GM04503 (cell line): ENCODE measurements at regions not wholly inside any gene's neighbourhood (a gene's known extent, or its start where the extent isn't known, plus 50 kb on each side); places are given as distances from the start of the nearest gene placed in this dataset.
A peak's percentile ranks its signal among the peaks of the same experiment; 100 is the strongest.

Experiments used
- DNase-seq: peaks from one replicate; pipeline ENCODE4 v3.0.0-alpha.2; 2012; ENCODE audit warnings: low read depth

DNA sequence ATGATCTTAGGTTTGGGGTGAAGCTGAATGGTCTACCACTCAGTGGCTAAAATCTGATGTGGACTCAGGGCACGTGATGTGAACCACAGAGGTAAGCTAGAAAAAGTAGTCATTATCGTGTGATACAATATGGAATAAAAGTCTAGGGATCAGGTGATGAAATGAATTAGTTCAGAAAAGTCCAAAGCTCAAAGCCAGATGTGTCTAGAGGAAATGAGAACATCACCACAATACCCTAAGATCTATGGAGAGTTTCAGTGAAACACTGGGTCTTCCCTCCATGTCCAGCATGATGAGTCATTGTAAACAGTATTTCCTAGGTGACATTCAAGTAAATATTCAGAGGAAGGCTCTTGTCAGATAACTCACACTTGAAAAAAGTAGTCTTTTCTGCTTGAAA, 1257.4 kb upstream of the ZEB2 start:
- no peak for DNase-seq

- DNase-seq = no peak
Measured at GRCh38 chr2:145775591-145775990, 1255.7 kb upstream of the ZEB2 start.

GRCh38 chr2:145771525-145771924, 1251.6 kb upstream of the ZEB2 start:
- no peak for DNase-seq

DNA sequence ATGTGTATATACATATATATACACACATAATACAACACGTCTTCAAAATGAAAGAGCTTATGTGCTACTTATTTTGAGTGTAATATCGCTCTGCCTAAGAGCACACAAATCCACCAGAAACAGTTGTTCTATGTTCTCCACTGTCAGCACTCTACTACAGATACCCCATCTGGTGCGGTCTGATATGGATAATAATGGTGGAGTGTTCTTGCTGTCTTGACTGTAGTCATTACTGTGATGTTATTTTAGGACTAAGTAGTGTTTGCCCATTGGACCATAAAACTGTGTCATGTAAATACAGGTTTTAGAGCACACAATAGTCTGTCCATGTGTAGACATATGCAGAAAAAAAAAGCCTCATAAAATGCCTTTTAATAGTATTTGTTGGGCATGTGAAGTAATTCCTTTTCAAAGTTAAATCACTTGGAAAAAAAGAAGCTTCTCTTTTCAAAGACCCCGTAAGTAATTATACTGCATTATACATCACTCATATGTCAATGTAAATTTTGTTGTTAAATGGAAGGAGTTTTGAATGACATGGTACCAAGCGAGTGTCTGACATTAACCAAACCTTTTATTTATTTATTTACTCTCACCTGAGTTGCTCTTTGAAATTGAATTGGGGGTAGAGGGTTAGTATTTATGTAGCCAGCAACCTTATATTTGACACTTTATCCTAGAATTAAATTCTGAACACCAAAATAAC, 1249.2 kb upstream of the ZEB2 start:
- no peak for DNase-seq

DNA sequence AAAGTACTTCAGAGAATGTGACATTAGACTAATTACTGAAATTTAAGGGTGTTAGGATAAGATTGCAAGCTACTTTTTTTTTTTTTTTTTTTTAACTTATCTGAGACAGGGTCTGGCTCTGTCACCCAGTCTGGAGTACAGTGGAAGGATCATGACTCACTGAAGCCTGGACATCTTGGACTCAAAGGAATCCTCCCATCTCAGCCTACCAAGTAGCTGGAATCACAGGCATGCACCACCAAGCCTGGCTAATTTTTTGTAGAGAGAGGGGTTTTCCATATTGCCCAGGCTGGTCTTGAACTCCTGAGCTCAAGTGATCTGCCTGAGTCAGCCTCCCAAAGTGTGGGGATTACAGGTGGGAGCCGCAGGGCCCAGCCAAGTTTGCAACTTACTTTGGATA, 1246.0 kb upstream of the ZEB2 start:
- DNase-seq = no peak

DNA sequence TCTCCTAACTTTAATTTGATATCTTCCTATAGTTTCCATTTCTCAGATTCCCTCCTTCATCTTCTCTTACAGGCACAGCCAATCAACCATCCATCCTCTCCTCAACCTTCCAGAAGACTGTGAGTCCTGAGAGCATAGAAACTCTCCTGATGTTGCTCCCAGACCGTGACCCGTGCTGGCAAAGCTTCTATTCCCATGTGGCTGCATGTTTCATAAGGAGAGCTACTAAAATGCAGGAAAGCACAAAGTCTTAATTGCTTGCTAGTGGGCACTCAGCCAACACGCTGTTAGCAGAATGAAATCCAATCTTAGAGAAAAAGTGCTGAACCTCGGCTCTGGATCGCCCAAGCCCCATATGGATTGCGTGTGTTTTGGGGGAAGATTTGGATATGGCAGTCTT, 1244.7 kb upstream of the ZEB2 start:
- DNase-seq = no peak

- peak; percentile 73 for DNase-seq
Measured at GRCh38 chr2:145760781-145761649, 1241.1 kb upstream of the ZEB2 start.

DNA sequence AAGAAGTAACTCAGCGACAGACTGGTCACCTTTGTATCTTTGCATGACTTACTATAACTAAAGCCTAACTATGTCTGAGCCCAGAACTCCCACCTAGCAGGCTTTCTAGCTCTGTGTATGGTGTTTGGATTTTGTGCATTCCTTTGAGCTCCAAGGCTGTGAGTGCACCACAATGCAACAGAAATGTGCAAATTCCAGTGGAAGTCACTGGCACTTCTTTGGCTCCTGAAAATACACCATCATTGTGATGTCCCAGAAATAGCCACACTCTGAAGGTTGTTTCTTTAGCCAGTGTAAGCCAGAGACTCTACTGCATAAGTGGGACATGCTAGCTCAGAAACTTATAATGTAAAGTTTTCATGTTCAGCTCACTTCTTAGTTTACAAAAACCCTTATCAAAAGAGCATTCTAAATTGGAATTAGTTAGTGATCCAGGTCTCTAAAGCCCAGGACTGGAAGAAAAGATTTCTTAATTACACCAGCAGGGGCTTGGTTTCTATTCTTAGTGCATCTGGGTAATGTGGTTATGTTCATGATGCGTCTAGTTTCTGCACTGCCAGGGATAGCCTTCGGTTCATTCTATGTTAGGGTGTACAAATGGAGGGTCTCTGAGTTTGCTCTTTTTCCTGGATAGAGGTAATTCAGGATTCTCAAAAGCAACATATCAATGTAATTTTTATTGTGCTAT, 1239.5 kb upstream of the ZEB2 start:
- no peak for DNase-seq

DNA sequence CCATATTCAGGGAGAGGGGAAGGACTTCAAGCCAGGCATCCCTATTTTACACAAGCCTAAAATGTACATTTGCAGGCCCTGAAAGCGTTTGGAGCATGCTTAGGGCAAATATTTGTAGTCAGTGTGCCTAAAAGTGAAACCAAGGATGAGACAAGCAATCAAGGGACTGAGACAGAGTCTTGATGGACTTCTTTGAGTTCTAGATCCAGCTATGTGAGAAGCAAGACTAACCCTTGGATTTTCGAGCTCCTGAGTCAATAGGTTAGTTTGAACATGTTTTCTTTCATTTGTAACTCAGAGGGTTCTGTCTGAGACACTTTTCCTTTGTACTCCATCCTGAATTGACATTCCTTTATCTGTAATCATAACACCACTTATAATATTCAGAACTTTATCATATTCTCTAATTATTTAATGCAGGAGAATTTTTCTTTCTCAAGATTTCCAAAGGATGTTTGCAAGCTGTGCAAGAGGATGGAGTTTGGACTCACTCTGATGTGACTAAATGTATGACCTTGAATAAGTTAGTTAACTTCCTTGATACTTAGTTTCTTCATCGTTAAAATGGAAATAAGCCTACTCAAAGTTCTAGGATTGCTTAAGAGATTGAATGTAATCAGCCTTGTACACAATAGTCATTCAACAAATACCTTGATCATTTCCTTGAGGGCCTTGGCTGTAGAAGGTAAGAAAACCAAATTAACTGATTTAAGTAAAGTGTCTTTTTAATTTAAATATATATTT, 1237.8 kb upstream of the ZEB2 start:
- no peak for DNase-seq

- DNase-seq = no peak
Measured at GRCh38 chr2:145755019-145755837, 1235.3 kb upstream of the ZEB2 start.

GRCh38 chr2:145753966-145754365, 1234.0 kb upstream of the ZEB2 start:
- no peak for DNase-seq

GRCh38 chr2:145753041-145753608, 1233.2 kb upstream of the ZEB2 start:
- no peak for DNase-seq

- no peak for DNase-seq
Measured at GRCh38 chr2:145752091-145752806, 1232.3 kb upstream of the ZEB2 start.

DNA sequence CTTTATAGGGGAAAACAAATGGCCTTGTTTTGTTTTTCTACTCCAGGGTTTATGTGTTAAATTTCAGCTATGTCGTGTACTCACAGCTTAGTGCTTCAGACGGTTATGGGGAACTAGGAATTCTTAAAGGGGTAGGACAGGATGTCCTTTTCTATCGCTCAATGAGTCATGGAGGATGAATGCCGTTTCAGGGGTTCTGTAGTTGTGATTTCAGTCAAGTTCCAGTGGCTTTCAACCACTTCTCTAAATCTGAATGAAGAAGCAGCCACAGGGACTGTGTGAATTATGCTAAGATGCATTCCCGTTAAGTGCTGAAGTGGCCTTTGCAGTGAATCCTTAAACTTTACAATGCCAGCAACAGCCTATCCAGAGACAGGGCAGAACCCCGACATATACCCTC, 1231.7 kb upstream of the ZEB2 start:
- DNase-seq = no peak

DNA sequence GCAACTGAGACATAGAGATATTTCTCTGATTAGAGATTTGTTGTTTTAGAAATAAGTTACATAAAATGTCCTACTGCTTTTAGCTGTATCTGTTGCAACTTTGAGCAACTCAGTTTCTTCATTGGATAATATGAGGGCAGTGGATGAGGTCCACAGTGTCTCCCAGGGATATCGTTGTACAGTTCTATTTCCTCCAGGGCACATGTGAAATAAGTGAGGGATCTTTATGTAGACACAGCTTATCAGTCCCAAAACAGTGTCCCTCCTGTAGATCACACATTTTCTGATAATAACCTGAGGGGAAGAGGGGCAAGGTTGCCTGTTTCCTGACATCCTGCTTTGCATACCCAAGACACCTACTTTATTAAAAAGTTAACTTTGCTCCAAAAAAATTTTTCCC, 1231.2 kb upstream of the ZEB2 start:
- DNase-seq = no peak

- DNase-seq = no peak
Measured at GRCh38 chr2:145750612-145751011, 1230.7 kb upstream of the ZEB2 start.

DNA sequence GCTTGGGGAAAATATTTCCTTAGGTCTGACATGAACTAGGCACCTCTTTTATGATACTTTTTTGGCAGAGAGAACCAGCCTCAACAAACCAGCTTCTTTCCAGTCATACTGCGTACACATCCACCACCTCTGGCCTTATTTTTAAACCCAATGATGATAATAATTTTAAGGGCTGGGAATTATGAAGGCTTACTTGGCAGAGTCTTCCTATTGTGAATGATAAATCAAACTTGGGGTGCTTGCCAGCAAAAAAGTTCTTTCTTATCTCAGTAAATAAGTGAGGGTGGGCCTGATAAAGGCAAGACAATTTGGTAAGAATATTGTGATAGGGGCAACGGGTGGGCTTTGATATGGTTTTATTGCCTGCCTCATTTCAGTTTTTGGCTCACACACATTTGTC, 1230.2 kb upstream of the ZEB2 start:
- no peak for DNase-seq

GRCh38 chr2:145749556-145749955, 1229.6 kb upstream of the ZEB2 start:
- DNase-seq = no peak

GRCh38 chr2:145748927-145749326, 1229.0 kb upstream of the ZEB2 start:
- no peak for DNase-seq

DNA sequence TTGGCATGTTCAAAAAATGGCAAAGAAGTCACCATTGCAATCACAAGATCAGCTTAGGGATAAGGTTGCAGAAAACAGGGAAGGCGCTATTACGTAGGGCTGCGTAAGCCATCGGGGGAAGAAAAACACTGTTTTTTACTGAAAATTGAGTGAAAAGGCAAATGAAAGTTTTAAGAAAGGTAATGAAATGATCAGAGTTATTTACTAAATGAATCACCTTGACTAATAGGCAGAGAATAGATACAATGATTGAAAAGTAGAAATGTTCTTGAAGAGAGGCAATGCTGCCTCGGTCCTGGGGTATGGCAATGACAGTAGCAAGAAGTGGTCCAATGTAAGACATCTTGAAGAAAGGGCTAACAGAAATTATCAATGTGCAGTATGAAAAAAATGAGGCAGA, 1227.8 kb upstream of the ZEB2 start:
- no peak for DNase-seq
